Loucy (cell line): ENCODE measurements at regions not wholly inside any gene's neighbourhood (a gene's known extent, or its start where the extent isn't known, plus 50 kb on each side); places are given as distances from the start of the nearest gene placed in this dataset.

Experiments
- CTCF ChIP-seq: fragments of 200-600 bp; sonication (generic); conservative IDR thresholded peaks from 2 replicates; pipeline ENCODE4 v1.5.1; 2014; ENCODE audit warnings: mild to moderate bottlenecking, antibody characterized with exemption, low read length
- EZH2phosphoT487 ChIP-seq: fragments of 200-600 bp; IDR thresholded peaks from 2 replicates; pipeline ENCODE4 v1.6.1; 2018; ENCODE audit warnings: antibody characterized with exemption, mild to moderate bottlenecking, moderate library complexity, borderline replicate concordance

GRCh38 chr15:77712438-77712837, 79.7 kb upstream of the LINGO1 start:
- TF ChIP-seq CTCF = no peak
- TF ChIP-seq EZH2phosphoT487 = no peak
